Sigmoid colon (tissue), 6 donors: ENCODE measurements at regions not wholly inside any gene's neighbourhood (a gene's known extent, or its start where the extent isn't known, plus 50 kb on each side); places are given as distances from the start of the nearest gene placed in this dataset.

Experiments
- DNase-seq: peaks from one replicate; pipeline ENCODE4 v3.0.0-alpha.2; 2019
- H3K27ac ChIP-seq, 4 donors: fragments of 200-600 bp; sonication (generic); one replicate each; pipeline ENCODE4 v1.5.1; 2016 to 2019; ENCODE audit warnings: mild to moderate bottlenecking in 1 of 4
- H3K27me3 ChIP-seq, 3 donors: fragments of 200-600 bp; sonication (generic); one replicate each; pipeline ENCODE4 v1.5.1; 2019; ENCODE audit warnings: mild to moderate bottlenecking in 1 of 3
- H3K36me3 ChIP-seq, 4 donors: fragments of 200-600 bp; sonication (generic); one replicate each; pipeline ENCODE4 v1.5.1; 2016 to 2019
- H3K4me1 ChIP-seq, 4 donors: fragments of 200-600 bp; sonication (generic); one replicate each; pipeline ENCODE4 v1.5.1; 2017 to 2019
- H3K4me3 ChIP-seq, 4 donors: fragments of 200-600 bp; sonication (generic); one replicate each; pipeline ENCODE4 v1.5.1; 2017 to 2019; ENCODE audit warnings: mild to moderate bottlenecking in 2 of 4, moderate library complexity in 1 of 4
- H3K9me3 ChIP-seq, 4 donors: fragments of 200-600 bp in 3 of 4; sonication (generic) in 3 of 4; one replicate each; pipeline versions ENCODE4 v1.5.1 to v1.6.1; 2013 to 2019
- CTCF ChIP-seq, 4 experiments: fragments of 450-650 bp in 3 of 4; fragments of 200-600 bp in 1 of 4; IDR thresholded peaks; one replicate each; pipeline ENCODE4 v1.5.1; 2016 to 2019; ENCODE audit warnings: antibody characterized with exemption in 4 of 4, mild to moderate bottlenecking in 3 of 4, moderate library complexity in 2 of 4
- EP300 ChIP-seq, 4 donors: sonication (generic); formaldehyde crosslinking; IDR thresholded peaks; one replicate each; pipeline ENCODE4 v1.6.1; 2017; ENCODE audit warnings: antibody characterized with exemption in 4 of 4
- POLR2A ChIP-seq, 2 donors: fragments of 450-650 bp; IDR thresholded peaks; one replicate each; pipeline ENCODE4 v1.6.1; 2016; ENCODE audit warnings: antibody characterized with exemption in 2 of 2, mild to moderate bottlenecking in 2 of 2, moderate library complexity in 2 of 2
- POLR2AphosphoS5 ChIP-seq, 4 donors: sonication (generic); formaldehyde crosslinking; IDR thresholded peaks; one replicate each; pipeline ENCODE4 v1.6.1; 2017; ENCODE audit warnings: antibody characterized with exemption in 4 of 4
- WGBS, 2 donors: extraction: QIAGEN DNeasy Blood & Tissue Kit; methylation state at CpG; one replicate each; pipeline ENCODE4 v1.1.7; 2013; 5-methylcytosine and 5-hydroxymethylcytosine counted together
- intact Hi-C: fragments of 100-400 bp; cut with DNase I; formaldehyde crosslinking; loops from one replicate; pipeline ENCODE4 v1.15.1; 2023
- donor health status: healthy with polysubstance abuse.
- donor health status: healthy.

- H3K9me3 ChIP-seq, result no peaks in the 10 kb centered on the region
- no peak overlapping the region for H3K27ac ChIP-seq
- intact Hi-C loops, result no loop called here
- no peak for TF ChIP-seq POLR2AphosphoS5 (IDR thresholded peaks at IDR 0.05)
- no peak for TF ChIP-seq POLR2A (IDR thresholded peaks at IDR 0.05)
- TF ChIP-seq CTCF (IDR thresholded peaks at IDR 0.05), result no peak
- no peak for TF ChIP-seq EP300 (IDR thresholded peaks at IDR 0.05)
- no peak for DNase-seq
- H3K4me3 ChIP-seq, result no peak overlapping the region
- no peaks in the 10 kb centered on the region for H3K4me1 ChIP-seq
- no peaks in the 10 kb centered on the region for H3K27me3 ChIP-seq
- H3K36me3 ChIP-seq, result no peaks in the 10 kb centered on the region
- 70 to 78% methylated on average over 3 of the region's 3 CpGs for WGBS, 2 donors
Observed at GRCh38 chr10:81008726-81009125, 471.0 kb downstream of the SH2D4B start.

GRCh38 chr10:81009296-81009695, 471.6 kb downstream of the SH2D4B start:
- intact Hi-C loops, result no loop called here
- WGBS, 2 donors, result 91% methylated on average over 5 of the region's 5 CpGs

GRCh38 chr10:81013771-81014170, 476.1 kb downstream of the SH2D4B start:
- 62 to 73% methylated on average over 5 of the region's 5 CpGs for WGBS, 2 donors

More at GRCh38 chr10:81009296-81009695, 471.6 kb downstream of the SH2D4B start:
- no peaks in the 10 kb centered on the region for H3K36me3 ChIP-seq
- TF ChIP-seq CTCF (IDR thresholded peaks at IDR 0.05) (no peak), EP300 (IDR thresholded peaks at IDR 0.05) (no peak), POLR2AphosphoS5 (IDR thresholded peaks at IDR 0.05) (no peak), POLR2A (IDR thresholded peaks at IDR 0.05) (no peak)
- no peaks in the 10 kb centered on the region for H3K9me3 ChIP-seq
- DNase-seq, result no peak
- no peak overlapping the region for H3K27ac ChIP-seq
- no peaks in the 10 kb centered on the region for H3K27me3 ChIP-seq
- no peak overlapping the region for H3K4me3 ChIP-seq
- no peaks in the 10 kb centered on the region for H3K4me1 ChIP-seq

GRCh38 chr10:81019029-81019890, 481.6 kb downstream of the SH2D4B start:
- peak in 1 of 4 experiments; percentile 27 for TF ChIP-seq CTCF (IDR thresholded peaks at IDR 0.05)
- TF ChIP-seq EP300 (IDR thresholded peaks at IDR 0.05), result no peak
- H3K4me1 ChIP-seq, result no peaks in the 10 kb centered on the region
- 51 to 59% methylated on average over 8 of the region's 8 CpGs for WGBS, 2 donors
- no peak for DNase-seq
- H3K9me3 ChIP-seq, result no peaks in the 10 kb centered on the region
- H3K27ac ChIP-seq, result no peak overlapping the region
- no peaks in the 10 kb centered on the region for H3K36me3 ChIP-seq
- H3K4me3 ChIP-seq, result no peak overlapping the region
- no peaks in the 10 kb centered on the region for H3K27me3 ChIP-seq
- intact Hi-C loops, result no loop called here

More at GRCh38 chr10:81013771-81014170, 476.1 kb downstream of the SH2D4B start:
- no peak for TF ChIP-seq CTCF (IDR thresholded peaks at IDR 0.05)
- no peak for TF ChIP-seq POLR2A (IDR thresholded peaks at IDR 0.05)
- no peak for TF ChIP-seq POLR2AphosphoS5 (IDR thresholded peaks at IDR 0.05)
- no peak for TF ChIP-seq EP300 (IDR thresholded peaks at IDR 0.05)
- intact Hi-C loops, result no loop called here
- Histone ChIP-seq H3K27ac (no peak overlapping the region), H3K4me3 (no peak overlapping the region), H3K27me3 (no peaks in the 10 kb centered on the region), H3K36me3 (no peaks in the 10 kb centered on the region), H3K4me1 (no peaks in the 10 kb centered on the region), H3K9me3 (no peaks in the 10 kb centered on the region)
- no peak for DNase-seq
